GM12872 (cell line): ENCODE measurements at regions not wholly inside any gene's neighbourhood (a gene's known extent, or its start where the extent isn't known, plus 50 kb on each side); places are given as distances from the start of the nearest gene placed in this dataset.

ENCODE experiments used
- TF ChIP-seq, protein P1 (sequence below): IDR thresholded peaks from 3 replicates; pipeline ENCODE4 v1.5.1; 2011; ENCODE audit warnings: low read depth, mild to moderate bottlenecking, low read length, moderate library complexity; ENCODE audit not compliant: insufficient read depth

DNA sequence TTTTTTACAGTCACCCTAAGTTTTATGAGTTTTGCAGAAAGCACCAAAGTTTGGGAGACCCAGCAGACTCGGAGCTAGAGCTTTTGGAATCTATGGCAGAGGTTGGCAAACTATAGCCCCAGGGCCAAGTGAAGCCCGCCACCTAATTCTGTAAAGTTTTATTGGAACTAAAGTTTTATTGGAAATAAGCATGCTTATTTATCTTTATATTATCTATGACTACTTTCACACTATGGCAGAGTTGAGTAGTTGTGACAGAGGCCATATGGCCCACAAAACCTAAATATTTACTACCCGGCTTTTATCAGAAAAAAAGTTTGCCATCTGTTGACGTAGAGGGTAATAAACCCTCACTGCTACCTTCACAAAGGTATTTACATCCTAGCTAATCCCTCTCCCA, 267.6 kb downstream of the GPAM start:
- TF ChIP-seq, protein P1, sequence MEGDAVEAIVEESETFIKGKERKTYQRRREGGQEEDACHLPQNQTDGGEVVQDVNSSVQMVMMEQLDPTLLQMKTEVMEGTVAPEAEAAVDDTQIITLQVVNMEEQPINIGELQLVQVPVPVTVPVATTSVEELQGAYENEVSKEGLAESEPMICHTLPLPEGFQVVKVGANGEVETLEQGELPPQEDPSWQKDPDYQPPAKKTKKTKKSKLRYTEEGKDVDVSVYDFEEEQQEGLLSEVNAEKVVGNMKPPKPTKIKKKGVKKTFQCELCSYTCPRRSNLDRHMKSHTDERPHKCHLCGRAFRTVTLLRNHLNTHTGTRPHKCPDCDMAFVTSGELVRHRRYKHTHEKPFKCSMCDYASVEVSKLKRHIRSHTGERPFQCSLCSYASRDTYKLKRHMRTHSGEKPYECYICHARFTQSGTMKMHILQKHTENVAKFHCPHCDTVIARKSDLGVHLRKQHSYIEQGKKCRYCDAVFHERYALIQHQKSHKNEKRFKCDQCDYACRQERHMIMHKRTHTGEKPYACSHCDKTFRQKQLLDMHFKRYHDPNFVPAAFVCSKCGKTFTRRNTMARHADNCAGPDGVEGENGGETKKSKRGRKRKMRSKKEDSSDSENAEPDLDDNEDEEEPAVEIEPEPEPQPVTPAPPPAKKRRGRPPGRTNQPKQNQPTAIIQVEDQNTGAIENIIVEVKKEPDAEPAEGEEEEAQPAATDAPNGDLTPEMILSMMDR: no peak

DNA sequence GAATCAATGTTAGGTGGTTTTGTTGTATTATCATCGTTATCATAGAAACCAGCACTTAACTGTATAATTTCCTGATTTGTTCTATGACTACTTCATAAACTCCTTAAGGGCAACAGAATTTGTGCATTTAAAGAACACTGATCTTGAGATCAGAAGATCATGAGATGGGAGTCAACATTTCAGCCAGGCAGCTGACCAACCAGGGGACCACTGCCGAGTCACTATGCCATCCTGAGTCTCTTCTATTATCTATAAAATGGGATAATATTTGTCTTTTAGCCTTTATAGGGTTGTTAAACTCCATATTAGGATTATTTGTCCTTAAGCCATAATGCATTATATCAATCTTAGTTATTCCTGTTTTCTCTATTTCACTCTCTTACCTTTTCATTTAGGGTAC, 261.7 kb downstream of the GPAM start:
- TF ChIP-seq, protein P1: no peak

DNA sequence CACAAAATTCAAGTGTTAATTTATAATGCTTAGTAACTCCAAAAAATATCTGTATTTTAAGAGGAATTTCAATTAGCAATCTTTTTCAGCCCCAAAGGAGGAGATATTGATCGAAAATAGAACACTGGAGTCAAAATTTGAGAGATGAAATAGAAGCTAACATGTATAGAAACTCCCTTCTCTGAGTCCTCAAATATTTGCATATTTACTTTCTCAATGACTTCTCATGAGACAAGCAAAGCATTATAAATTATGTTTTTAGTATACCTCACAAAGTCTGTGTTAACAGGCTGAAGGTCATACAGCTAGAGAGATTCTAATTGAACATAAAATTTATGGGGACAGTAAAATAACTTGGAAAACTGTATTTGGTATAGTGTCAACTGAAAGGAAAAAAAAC, 260.5 kb downstream of the GPAM start:
- TF ChIP-seq, protein P1: no peak

DNA sequence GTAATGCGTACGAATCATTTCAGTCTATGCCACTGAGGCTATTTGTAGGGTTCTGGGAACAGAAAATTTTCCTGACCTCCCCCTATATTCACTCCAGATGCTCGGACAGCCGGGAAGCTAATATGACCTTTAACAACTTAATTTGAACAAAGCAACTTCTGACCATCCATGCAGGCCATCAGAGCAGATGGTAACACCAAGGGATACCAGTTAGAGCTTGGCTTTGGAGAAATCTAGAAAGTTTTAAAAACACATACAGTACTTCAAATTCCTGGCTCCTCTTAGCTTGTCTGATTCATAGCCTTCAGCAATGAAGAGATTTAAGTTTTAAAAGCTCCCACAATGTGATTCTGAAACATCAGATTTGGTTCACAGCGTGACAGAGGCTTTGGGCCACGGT, 257.3 kb downstream of the GPAM start:
- TF ChIP-seq, protein P1: no peak

DNA sequence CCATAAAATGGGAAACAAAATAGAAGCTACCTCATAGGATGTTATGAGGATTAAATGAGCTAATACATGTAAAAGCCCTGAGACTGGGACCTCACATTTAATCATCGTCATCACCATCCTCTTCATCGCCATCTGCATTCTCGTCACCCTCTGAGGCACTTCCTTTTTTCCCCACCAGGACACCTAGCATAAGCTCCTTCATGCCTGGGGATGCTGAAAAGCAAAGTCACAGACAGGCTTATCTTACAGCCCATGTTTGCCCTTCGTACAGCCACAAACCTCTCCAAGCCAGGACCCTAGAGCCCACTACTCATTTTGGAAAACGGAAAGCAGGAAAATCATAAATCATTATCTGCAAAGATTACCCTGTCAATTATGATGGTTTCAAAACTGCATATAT, 249.6 kb downstream of the GPAM start:
- TF ChIP-seq, protein P1: no peak; the same call in 2 of the 3 replicates

DNA sequence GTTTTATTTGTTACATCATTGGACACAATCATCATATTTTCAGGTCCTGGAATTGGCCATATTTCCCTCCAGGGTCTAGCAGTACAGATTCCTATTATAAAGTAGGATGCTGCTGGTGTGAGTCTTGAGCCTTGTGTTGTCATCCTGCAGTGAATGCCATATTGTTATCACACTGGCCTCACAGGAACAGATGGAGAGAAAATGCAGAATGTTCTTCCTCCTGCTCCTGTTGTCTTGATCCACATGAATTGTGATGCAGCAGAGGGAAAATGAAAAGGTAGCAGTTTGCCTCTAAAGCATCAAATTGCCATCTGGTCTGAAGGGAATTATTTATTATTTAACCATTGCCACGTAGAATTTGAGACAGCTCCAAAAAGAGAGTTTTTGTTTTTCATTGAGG, 248.6 kb downstream of the GPAM start:
- TF ChIP-seq, protein P1: no peak

DNA sequence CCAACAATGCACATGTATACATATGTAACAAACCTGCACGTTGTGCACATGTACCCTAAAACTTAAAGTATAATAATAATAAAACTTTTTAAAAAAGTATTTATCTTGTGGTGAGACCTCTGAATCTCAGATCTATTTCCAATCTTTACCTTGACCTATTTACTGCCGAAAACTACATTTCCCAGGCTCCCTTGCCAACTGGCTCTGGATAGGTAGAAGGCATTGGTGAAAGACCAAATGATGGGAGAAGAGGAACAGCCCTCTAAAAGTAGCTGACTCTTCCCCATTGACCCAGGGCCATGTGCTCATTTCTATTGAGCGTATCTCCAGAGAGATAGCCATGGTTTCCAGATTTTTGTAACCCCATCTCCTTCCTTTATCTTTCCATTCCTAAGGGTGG, 247.4 kb downstream of the GPAM start:
- TF ChIP-seq, protein P1: no peak

DNA sequence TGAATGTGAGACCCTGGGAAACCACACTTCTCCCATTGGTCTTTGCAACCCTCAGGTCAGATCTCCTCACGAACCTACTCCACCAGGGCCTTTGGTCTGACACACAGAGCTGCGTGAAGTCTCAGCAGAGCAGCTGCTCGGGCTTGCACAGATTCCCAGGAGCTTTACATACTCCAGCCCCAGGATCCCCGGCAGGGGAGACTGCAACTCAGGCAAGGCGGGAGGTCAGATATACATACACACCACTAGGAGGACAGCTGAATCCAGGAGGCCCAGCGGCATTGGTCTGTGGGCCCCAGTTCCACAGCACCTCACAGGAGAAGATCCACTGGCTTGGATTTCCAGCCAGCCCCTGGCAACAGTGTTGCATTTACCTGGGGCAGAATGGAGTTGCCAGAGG, 239.2 kb downstream of the GPAM start:
- TF ChIP-seq, protein P1: no peak
